ENCODE measurements at regions not wholly inside any gene's neighbourhood (a gene's known extent, or its start where the extent isn't known, plus 50 kb on each side); places are given as distances from the start of the nearest gene placed in this dataset.
"Not testable (repeated sequence)": the region's sequence is repeated elsewhere in the genome, so short reads cannot be mapped to it uniquely, and the experiment has no call there.

DNA sequence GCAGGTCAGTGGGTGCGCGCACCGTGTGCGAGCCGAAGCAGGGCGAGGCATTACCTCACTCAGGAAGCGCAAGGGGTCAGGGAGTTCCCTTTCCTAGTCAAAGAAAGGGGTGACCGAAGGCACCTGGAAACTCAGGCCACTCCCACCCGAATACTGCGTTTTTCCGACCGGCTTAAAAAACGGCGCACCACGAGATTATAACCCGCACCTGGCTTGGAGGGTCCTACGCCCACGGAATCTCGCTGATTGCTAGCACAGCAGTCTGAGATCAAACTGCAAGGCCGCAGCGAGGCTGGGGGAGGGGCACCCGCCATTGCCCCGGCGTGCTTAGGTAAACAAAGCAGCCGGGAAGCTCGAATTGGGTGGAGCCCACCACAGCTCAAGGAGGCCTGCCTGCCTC, 216.2 kb downstream of the TMEM161B start:
- H3K27ac Mint-ChIP-seq; H3K27me3 Mint-ChIP-seq; H3K36me3 Mint-ChIP-seq (ENCODE audit: low read depth); H3K9me3 Mint-ChIP-seq; ATAC-seq (replicated peaks); H3K4me3 Mint-ChIP-seq; H3K4me1 Mint-ChIP-seq: not testable (repeated sequence)

DNA sequence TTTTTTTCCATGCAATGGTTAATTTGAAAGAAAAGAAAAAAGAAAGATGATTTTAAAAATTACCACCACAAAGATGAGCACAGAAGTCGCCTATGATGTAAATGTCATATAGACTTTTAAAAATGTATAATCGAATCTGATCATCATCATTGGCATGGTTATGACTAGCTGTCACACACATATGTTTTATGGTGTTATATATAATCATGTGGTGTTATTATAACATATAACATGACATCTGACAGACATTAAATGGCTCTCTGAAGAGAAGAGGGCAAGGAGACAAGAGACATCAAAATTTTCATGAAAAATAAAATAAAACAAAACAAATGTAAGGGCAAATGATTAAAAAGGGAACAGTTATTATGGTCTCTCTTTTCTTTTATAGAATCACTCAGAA, 217.5 kb downstream of the TMEM161B start:
- Mint-ChIP-seq H3K27ac (no peak overlapping the region), H3K36me3 (ENCODE audit: low read depth) (no peaks in the 10 kb centered on the region), H3K9me3 (peaks cover 3% of the 10 kb centered on the region), H3K27me3 (peaks cover 5% of the 10 kb centered on the region), H3K4me3 (no peak overlapping the region), H3K4me1 (no peaks in the 10 kb centered on the region)
- ATAC-seq (replicated peaks) = no peak

DNA sequence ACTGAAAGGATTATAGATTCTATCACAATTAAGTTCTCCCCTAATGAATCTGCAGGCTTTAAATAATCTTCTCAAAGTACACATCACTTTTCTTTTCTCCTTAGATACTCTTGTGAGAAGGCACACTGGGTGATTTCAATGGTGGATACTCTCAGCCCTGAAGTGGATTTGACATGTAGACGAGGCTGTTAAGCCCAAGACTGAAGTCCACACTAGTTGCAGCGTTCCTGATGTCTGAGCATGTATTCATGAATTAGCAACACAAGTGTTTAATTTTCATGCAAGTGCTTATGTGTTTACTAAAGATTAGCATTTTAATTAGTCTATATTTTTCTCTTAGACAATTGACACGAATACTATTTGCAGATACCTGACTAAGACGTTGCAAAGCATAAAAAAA, 218.9 kb downstream of the TMEM161B start:
- no peak overlapping the region for H3K4me3 Mint-ChIP-seq
- H3K9me3 Mint-ChIP-seq = peaks cover 3% of the 10 kb centered on the region
- ATAC-seq (replicated peaks) = no peak
- H3K36me3 Mint-ChIP-seq (ENCODE audit: low read depth) = no peaks in the 10 kb centered on the region
- peaks cover 5% of the 10 kb centered on the region for H3K27me3 Mint-ChIP-seq
- no peaks in the 10 kb centered on the region for H3K4me1 Mint-ChIP-seq
- no peak overlapping the region for H3K27ac Mint-ChIP-seq

DNA sequence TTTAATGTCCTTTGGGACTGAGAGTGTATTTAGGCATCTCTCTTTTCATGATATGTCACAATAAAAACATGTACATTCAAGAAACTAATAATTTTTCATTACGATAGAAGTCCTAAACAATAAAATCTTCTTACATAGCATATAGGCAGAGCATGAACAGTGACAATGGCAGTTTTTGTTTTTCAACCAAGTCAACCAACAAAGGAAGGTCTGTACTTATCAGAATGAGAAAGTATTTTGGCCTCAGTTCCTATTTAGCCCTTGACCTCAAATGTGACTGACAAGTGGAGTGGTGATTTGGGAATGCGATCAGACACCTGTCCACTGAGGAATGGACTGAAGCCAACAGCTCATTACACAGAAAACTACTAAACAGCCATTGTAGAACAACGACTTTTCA, 219.5 kb downstream of the TMEM161B start:
- no peaks in the 10 kb centered on the region for H3K4me1 Mint-ChIP-seq
- H3K27me3 Mint-ChIP-seq = peaks cover 5% of the 10 kb centered on the region
- H3K27ac Mint-ChIP-seq = no peak overlapping the region
- peaks cover 3% of the 10 kb centered on the region for H3K9me3 Mint-ChIP-seq
- no peak for ATAC-seq (replicated peaks)
- no peak overlapping the region for H3K4me3 Mint-ChIP-seq
- no peaks in the 10 kb centered on the region for H3K36me3 Mint-ChIP-seq (ENCODE audit: low read depth)

DNA sequence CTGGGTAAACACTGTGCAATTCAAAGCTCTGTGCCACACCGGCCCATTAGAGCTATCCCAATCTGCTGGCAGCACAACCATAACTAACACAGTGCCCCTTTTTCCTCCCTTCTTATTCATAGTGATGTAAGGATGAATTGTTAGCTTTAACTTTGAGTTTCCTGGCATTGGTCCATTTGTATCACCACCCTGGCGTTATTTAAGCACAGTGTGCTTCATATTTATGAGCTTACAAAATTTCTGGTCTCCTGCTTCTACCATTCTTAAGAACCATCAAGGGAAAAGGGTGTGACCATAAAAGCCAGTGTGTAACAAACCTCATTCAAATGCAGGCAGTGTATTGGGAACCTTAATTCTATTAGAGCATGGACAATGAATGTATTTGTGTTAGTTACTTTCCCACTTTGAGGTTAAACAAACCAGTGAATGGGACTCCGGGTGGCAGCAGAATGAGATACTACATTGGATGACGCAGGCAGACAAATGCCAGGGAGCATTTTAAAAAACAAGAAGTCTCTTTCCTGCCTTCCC, 222.6 kb downstream of the TMEM161B start:
- H3K27me3 Mint-ChIP-seq = no peaks in the 10 kb centered on the region
- no peaks in the 10 kb centered on the region for H3K36me3 Mint-ChIP-seq (ENCODE audit: low read depth)
- H3K9me3 Mint-ChIP-seq = no peaks in the 10 kb centered on the region
- no peak overlapping the region for H3K27ac Mint-ChIP-seq
- H3K4me3 Mint-ChIP-seq = no peak overlapping the region
- no peaks in the 10 kb centered on the region for H3K4me1 Mint-ChIP-seq
- ATAC-seq (replicated peaks) = no peak

DNA sequence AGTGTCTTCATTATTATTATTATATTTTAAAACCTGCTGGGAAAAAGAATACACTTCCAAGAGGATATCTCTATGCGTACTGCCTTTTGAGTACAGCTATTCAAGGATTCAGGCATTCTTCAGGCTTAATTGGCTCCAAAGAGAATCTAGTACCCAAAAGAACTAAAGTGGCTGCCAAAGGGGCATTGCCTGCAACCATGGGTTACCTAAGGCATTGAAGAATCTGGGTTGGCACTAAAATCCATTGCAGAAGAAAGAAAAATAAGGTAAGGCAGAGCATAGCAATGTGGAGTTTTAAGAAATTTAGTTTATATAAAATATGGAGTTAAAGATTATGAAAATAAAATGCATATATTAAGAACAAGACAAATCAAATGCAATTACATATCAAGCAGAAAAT, 223.5 kb downstream of the TMEM161B start:
- no peak for ATAC-seq (replicated peaks)
- H3K27me3 Mint-ChIP-seq = no peaks in the 10 kb centered on the region

DNA sequence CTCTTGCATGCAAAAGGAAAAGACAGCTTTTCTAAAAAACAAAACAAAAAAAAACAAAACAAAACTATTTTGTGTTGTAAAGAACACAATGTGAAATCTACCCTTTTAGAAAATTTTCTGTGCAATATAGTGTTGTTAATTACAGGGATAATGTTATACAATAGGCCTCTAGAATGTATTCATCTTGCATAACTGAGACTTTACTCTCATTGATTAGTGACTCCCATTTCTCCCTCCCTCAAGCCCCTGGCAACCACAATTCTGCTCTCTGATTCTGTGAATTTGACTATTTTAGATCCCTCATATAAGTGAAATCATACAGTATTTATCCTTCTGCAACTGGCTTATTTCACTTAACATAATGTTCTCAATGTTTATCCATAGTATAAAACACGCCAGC, 234.1 kb downstream of the TMEM161B start:
- Mint-ChIP-seq H3K36me3 (ENCODE audit: low read depth) (no peaks in the 10 kb centered on the region), H3K4me3 (no peak overlapping the region), H3K9me3 (peaks cover 6% of the 10 kb centered on the region), H3K27me3 (no peaks in the 10 kb centered on the region), H3K4me1 (no peaks in the 10 kb centered on the region), H3K27ac (no peak overlapping the region)
- no peak for ATAC-seq (replicated peaks)

More for the DNA sequence above, 223.5 kb downstream of the TMEM161B start:
- H3K4me3 Mint-ChIP-seq = no peak overlapping the region
- no peak overlapping the region for H3K27ac Mint-ChIP-seq
- no peaks in the 10 kb centered on the region for H3K36me3 Mint-ChIP-seq (ENCODE audit: low read depth)
- peaks cover 2% of the 10 kb centered on the region for H3K9me3 Mint-ChIP-seq
- no peaks in the 10 kb centered on the region for H3K4me1 Mint-ChIP-seq

DNA sequence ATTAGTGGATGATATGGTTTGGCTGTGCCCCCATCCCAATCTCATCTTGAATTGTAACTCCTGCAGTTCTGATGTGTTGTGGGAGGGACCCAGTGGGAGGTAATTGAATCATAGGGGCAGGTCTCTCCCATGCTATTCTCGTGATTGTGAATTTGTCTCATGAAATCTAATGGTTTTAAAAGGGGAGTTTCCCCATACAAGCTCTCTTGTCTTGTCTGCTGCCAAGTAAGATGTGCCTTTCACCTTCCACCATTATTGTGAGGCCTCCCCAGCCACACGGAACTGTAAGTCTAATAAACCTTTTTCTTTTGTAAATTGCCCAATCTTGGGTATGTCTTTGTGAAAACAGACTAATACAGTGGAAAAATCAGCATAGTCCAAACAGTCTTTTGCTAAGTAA, 235.5 kb downstream of the TMEM161B start:
- Mint-ChIP-seq H3K9me3 (no peaks in the 10 kb centered on the region), H3K36me3 (ENCODE audit: low read depth) (no peaks in the 10 kb centered on the region), H3K4me1 (no peaks in the 10 kb centered on the region), H3K27ac (no peak overlapping the region), H3K4me3 (no peak overlapping the region), H3K27me3 (peaks cover 4% of the 10 kb centered on the region)
- no peak for ATAC-seq (replicated peaks)

DNA sequence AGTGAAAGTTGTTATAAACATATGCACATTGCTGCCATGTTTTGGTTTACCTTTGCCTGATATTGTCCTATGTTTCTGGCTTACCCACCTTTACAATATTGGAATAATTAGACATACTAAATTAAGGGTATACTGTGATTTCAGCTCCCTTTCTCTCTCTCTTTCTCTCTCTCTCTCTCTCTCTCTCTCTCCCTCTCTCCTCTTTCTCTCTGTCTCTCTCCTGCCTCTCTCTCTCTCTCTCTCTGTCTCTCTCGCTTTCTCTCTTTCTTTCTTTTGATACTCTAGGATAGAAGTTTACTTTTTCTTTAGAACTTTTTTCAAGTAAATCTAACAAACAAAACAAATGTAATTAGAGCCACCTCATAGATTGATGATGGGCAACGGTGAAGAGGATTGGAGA, 239.6 kb downstream of the TMEM161B start:
- no peak overlapping the region for H3K4me3 Mint-ChIP-seq
- H3K27ac Mint-ChIP-seq = no peak overlapping the region
- H3K4me1 Mint-ChIP-seq = no peaks in the 10 kb centered on the region
- ATAC-seq (replicated peaks) = no peak
- peaks cover 8% of the 10 kb centered on the region for H3K27me3 Mint-ChIP-seq
- no peaks in the 10 kb centered on the region for H3K9me3 Mint-ChIP-seq
- H3K36me3 Mint-ChIP-seq (ENCODE audit: low read depth) = no peaks in the 10 kb centered on the region

DNA sequence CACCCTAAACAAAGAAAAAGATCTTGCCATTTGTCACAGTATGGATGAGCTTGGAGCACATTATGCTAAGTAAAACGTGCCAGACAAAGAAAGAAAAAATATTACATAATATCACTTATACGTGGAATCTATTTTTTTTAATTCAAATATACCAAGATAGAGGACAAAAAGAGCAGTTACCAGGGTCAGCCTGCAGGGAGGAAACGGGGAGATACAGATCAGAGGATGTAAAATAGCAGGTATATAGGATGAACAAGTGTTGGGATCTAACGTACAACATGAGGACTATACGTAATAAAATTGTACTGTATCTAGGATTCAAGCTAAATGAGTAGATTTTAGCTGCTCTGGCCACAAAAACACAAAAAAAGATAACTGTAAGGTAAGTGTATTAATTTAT, 247.5 kb downstream of the TMEM161B start:
- Mint-ChIP-seq H3K4me1 (no peaks in the 10 kb centered on the region), H3K4me3 (no peak overlapping the region), H3K27ac (no peak overlapping the region), H3K27me3 (no peaks in the 10 kb centered on the region), H3K36me3 (ENCODE audit: low read depth) (no peaks in the 10 kb centered on the region), H3K9me3 (no peaks in the 10 kb centered on the region)
- ATAC-seq (replicated peaks) = no peak

DNA sequence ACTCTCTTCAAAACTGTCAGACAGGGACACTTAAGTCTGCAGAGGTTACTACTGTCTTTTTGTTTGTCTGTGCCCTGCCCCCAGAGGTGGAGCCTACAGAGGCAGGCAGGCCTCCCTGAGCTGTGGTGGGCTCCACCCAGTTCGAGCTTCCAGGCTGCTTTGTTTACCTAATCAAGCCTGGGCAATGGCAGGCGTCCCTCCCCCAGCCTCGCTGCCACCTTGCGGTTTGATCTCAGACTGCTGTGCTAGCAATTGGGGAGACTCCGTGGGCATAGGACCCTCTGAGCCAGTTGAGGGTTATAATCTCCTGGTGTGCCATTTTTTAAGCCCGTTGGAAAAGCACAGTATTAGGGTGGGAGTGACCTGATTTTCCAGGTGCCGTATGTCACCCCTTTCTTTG, 253.7 kb downstream of the TMEM161B start:
- H3K27me3 Mint-ChIP-seq; H3K27ac Mint-ChIP-seq; ATAC-seq (replicated peaks); H3K4me3 Mint-ChIP-seq; H3K9me3 Mint-ChIP-seq; H3K36me3 Mint-ChIP-seq (ENCODE audit: low read depth); H3K4me1 Mint-ChIP-seq: not testable (repeated sequence)

DNA sequence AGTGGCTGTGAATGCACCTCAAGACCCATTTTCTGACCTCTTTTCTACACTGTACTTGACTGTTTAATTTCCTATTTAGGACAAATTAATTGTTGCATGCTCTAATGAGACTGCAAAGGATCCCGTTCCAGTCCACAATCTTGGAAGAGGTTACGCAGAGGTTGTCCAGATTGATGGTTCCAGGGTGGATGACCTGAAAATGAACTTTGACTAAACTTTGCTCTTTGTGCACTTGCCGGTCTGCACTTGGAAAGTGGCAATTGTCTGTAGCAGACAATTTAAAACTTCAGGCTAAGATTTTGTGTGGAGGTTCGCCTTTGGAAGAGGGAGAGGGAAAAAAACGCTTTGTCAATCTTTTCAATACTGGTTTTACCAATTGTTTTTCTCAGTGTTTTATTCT, 267.8 kb downstream of the TMEM161B start:
- H3K4me3 Mint-ChIP-seq = no peak overlapping the region
- H3K27me3 Mint-ChIP-seq = peaks cover 4% of the 10 kb centered on the region
- H3K27ac Mint-ChIP-seq = no peak overlapping the region
- H3K36me3 Mint-ChIP-seq (ENCODE audit: low read depth) = no peaks in the 10 kb centered on the region
- ATAC-seq (replicated peaks) = no peak
- peaks cover 6% of the 10 kb centered on the region for H3K9me3 Mint-ChIP-seq
- H3K4me1 Mint-ChIP-seq = no peaks in the 10 kb centered on the region

DNA sequence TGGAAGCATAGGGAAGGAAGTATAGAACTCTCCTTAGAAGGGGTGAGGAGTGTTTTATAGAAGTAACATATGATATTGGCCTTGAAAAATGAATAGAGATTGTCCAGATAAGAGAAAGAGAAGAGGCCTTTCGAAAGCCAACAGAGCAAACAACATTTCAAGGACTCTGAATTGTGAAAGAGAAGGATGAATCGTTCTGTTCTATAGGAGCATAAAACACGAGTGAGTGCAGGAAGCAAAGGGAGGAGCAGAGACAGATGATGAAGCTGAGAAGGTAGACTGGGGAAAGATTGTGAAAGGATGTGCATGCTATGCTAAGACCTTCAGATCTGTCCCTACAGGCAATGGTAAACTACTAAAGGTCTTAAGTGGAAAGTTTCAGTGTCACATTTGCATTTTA, 271.0 kb downstream of the TMEM161B start:
- Mint-ChIP-seq H3K36me3 (ENCODE audit: low read depth) (no peaks in the 10 kb centered on the region), H3K9me3 (peaks cover 6% of the 10 kb centered on the region), H3K4me3 (no peak overlapping the region), H3K27me3 (no peaks in the 10 kb centered on the region), H3K27ac (no peak overlapping the region), H3K4me1 (no peaks in the 10 kb centered on the region)
- ATAC-seq (replicated peaks) = no peak

DNA sequence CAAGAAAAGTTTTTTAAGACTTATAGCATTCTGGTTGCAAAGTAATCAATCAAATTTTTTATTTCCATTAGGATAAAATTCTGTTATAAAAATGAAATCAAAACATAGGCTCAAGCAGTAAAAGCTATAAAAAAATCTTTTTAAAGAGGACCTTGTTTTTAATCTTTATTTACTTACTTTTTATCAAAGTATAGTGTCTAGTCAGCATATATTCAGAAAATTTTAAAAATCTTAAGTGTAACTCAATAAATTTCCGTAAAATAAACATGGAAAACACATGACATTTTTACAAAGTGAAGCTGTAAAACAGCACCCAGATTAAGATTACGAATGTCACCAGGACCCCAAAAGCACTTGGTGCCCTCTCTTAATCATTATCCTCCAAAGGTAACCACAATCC, 302.4 kb downstream of the TMEM161B start:
- Mint-ChIP-seq H3K27me3 (no peaks in the 10 kb centered on the region), H3K4me1 (no peaks in the 10 kb centered on the region), H3K4me3 (no peak overlapping the region), H3K9me3 (no peaks in the 10 kb centered on the region), H3K27ac (no peak overlapping the region), H3K36me3 (ENCODE audit: low read depth) (no peaks in the 10 kb centered on the region)
- ATAC-seq (replicated peaks) = no peak

DNA sequence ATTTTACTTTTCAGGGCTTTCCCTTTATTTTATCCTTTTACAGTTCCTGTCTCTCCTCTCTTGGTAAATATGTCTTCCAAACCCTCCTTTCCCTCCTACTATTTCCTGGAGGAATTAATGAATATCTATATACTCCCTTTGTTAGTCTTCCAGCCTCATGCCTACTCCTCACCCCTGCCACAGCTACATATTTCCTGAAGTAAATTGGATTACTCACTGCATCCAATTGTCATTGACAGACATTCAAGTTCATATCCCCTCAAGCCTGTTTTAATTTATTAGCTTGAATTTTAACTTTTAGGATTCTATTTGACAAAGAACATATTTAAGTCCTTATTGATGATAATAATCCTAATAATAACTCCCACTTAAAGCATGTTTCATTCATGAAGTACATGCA, 314.5 kb downstream of the TMEM161B start:
- no peak for ATAC-seq (replicated peaks)
- no peak overlapping the region for H3K27ac Mint-ChIP-seq
- no peaks in the 10 kb centered on the region for H3K9me3 Mint-ChIP-seq
- H3K4me3 Mint-ChIP-seq = no peak overlapping the region
- no peaks in the 10 kb centered on the region for H3K4me1 Mint-ChIP-seq
- no peaks in the 10 kb centered on the region for H3K36me3 Mint-ChIP-seq (ENCODE audit: low read depth)
- peaks cover 4% of the 10 kb centered on the region for H3K27me3 Mint-ChIP-seq

DNA sequence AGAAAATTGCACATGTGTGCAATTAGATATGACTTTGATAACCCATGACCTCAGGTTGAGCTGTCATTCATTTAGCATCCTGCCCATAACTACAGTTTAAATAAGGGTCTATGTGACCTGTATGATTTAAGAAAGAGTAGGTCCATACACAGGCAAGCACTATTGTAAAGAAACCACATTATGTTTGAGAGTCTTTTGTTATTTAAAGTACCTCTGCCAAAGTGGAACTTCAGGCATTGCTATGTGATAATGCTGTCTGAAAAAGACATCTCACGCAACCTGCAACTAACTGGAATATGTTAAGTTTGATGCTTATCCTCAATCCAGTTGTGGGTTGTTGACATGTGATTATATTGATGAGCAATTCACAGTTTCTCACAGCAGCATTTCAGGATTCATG, 317.0 kb downstream of the TMEM161B start:
- H3K27me3 Mint-ChIP-seq = peaks cover 5% of the 10 kb centered on the region
- no peak for ATAC-seq (replicated peaks)
- no peaks in the 10 kb centered on the region for H3K9me3 Mint-ChIP-seq
- no peak overlapping the region for H3K4me3 Mint-ChIP-seq
- no peaks in the 10 kb centered on the region for H3K4me1 Mint-ChIP-seq
- no peaks in the 10 kb centered on the region for H3K36me3 Mint-ChIP-seq (ENCODE audit: low read depth)
- no peak overlapping the region for H3K27ac Mint-ChIP-seq
